ENCODE measurements at regions not wholly inside any gene's neighbourhood (a gene's known extent, or its start where the extent isn't known, plus 50 kb on each side); places are given as distances from the start of the nearest gene placed in this dataset.

GRCh38 chr6:10315034-10315433 lies 99.8 kb downstream of the TFAP2A start:
- no peak for TF ChIP-seq POLR2A (IDR thresholded peaks at IDR 0.05)
- no peak for TF ChIP-seq CTCF (IDR thresholded peaks at IDR 0.05 in 4 of 5, conservative IDR thresholded peaks at IDR 0.05 in 1 of 5)

Measured in gastrocnemius medialis (tissue), 4 donors.